Activated gamma-delta T cell treated with anti-CD3 and anti-CD28 coated beads, Interleukin-2, amount 50 U/mL, for 16 hours (primary cell): ENCODE measurements at regions not wholly inside any gene's neighbourhood (a gene's known extent, or its start where the extent isn't known, plus 50 kb on each side); places are given as distances from the start of the nearest gene placed in this dataset.

Source experiments
- DNase-seq: peaks from one replicate; pipeline ENCODE4 v3.0.0-alpha.2; 2020; ENCODE audit warnings: low read depth

DNA sequence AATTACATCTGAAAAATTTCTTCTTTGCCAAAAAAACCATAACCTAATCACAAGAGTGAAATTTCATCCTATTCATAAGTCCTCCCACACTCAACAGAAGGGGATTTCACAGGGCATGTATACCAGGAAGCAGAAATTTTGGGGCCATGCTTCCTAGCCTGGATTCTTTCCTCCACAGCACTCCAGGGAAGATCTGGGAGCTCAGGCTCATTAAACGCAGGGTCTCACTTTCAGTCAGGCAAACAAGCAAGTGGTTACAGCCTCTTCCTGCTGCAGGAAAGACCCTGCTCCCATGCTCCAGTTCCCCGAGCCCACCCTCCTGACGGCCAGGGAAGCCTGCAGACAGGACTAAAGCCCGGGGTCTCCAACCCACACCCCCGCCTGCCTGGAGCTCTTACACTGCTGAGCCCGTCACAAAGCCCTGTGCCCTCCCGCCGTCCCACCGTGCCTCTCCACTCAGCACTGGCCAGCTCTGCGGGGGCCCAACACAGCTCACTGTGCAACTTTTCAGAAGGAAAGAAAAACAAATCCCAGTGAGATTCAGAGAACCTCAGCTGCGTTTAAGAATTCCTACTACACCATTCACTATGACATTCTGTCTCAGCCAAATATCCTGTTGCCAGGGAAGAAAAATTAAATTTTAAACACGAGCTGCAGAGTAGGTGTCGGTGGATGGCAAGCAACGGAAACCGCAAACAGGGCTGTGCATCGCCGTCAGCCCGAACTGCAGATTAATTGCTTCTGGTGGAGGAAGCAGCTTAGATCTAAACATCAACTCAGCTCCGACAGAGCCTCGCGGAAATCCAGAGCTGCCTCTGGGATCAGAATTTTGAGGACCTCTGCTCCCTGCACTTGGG is 106.7 kb upstream of the SFSWAP start:
- DNase-seq = no peak

DNA sequence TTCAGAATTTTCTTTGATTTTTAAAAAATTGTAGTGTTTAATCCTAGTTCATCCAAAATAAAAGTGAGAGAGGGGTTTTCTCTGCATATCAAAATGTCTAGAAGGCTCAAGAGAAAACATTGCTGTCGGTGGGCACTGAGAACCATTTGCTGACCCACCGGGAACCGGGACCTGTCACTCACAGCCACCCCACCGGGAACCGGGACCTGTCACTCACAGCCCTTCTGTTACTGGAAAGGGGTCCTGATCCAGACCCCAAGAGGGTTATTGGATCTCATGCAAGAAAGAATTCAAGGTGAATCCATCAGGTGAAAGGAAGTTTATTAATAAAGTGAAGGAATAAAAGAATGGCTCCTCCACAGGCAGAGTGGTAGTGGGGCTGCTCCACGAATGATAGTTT is 106.0 kb upstream of the SFSWAP start:
- no peak for DNase-seq

DNA sequence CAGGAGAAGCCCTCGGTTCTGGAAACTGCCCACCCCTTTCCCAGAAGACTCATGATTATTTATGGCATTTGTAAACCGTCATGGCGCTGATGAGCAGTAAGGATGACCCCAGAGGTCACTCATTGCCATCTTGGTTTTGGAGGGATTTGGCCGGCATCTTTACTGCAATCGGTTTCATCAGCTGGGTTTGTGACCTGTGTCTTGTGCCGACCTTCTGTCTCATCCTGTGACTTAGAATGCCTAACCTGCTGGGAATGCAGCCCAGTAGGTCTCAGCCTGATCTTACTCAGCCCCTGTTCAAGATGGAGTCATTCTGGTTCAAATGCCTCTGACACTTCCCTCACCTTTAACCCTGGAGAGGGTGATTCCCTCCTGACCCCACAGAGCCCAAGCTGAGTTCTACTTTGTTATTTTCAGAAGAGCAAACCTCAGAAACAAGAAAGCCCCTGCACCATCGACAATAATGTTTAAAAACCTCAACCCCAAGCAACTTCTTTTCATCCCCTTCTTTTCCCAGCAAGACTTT is 105.5 kb upstream of the SFSWAP start:
- no peak for DNase-seq

DNA sequence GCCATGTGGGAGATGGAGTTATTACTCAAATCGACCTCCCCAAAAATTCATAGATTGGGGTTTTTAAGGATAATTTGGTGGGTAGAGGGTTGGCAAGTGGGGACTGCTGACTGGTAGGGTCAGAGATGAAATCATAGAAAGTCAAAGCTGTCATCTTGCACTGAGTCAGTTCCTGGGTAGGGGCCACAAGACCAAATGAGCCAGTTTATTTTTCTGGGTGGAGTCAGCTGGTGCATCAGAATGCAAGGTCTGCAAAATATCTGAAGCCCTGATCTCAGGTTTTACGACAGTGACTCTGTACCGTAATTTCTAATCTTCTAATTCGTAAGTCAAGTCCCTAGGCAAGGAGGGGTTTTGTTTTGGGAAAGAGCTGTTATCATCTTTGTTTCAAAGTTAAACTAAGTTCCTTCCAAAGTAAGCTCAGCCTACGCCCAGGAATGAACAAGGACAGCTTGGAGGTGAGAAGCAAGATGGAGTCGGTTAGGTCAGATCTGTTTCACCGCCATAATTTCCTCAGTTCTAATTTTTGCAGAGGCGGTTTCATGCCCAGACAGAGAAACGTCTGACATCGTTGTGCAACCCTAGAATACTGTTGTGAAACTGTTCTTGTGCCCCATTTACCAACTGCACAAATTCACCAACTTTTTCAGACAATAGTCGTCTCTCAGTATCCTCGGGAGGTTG is 104.5 kb upstream of the SFSWAP start:
- DNase-seq = no peak

DNA sequence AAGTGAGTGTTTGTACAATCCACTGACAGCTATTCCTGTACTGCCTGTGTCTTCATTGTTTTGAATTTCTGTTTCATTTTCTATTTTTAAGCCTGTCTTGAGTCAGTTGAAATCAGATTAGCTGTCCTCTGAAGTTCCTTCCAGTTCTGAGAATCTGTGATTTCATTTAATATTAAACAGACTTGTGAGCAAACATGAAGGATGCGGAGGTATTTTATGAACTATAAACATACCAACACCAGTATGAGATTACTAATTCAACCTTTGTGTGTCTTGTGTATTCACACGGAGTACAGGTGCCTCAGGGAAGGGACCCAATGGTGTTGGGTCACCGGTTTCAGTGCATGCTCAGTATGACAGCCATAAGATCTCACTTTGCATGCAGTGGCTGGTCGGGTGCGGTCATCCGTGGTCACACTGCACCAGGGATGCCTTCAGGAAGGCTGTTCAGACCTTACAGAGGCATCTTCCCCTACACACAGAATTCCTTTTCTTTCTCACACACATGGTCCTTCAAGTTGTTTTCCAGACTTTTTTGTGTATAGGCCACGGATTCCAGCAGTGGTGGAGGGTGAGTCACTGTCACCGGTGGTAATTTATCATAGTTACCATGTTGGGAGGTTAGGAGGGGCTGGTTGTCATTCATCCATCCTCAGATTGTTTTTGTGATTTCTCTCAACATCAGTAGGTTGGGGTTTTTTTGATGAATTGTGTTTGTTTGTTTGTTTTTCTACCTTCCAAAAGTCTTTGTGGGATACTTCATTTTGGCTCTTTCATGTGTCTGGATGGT is 103.0 kb upstream of the SFSWAP start:
- no peak for DNase-seq

DNA sequence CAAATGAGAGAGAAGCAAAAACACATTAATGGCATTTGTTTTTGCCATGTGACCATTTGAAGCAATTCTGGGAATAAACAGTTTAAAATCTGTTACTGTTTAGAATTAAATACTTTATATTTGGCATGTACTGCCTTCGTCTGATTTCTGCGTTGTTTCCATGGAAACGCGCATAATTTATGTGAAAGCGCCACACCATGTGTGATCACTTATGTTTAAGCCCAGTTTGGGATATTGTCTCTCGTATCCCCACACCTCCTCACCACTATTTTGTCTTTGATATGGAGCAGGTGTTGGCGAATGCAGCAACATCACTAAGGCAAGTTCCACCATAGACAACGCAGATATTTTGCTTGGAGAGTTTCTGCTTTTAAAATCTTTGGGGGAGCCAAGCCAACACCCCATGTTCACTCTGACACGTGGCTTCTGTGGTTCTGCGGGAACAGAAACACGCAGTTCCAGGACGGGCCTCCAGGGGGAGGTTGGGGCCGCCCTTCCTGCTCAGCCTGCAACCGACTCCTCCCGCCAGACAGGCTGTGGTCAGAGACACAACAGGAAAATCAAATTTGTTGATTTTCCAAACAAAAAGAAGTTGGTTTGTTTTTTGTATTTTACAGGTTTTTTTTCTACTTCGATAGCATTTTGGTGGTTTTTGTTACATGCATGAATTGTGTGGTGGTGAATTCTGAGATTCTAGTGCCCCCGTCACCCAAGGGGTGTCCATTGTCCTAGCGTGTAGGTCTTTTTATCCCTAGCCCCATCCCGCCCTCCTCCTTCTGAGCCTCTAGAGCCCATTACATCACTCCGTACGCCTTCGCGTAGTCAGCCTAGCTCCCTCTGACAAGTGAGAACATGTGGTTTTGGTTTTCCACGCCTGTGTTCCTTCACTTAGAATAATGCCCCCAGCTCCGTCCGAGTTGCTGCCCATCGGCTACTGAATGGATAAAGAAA is 101.9 kb upstream of the SFSWAP start:
- DNase-seq = peak; percentile 20

DNA sequence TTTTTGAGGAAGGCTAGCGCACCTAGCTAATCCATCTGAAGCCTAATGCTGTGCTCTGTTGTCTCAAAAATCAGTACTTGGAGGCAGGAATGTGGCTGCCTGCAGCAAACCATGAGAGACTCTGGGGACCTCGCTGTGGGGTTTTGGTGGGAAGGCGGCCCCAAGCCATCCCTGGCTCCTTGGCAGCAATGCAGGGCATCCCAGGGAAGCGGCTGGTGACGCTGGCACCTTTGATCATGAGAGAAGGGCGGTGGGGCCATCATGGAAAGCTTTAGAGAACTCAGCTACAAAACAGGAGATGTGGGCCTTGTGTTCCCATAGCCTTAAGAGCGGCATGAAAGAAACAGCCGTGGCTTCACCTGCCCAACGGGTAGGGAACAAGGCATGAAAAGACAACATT is 101.1 kb upstream of the SFSWAP start:
- DNase-seq = no peak

DNA sequence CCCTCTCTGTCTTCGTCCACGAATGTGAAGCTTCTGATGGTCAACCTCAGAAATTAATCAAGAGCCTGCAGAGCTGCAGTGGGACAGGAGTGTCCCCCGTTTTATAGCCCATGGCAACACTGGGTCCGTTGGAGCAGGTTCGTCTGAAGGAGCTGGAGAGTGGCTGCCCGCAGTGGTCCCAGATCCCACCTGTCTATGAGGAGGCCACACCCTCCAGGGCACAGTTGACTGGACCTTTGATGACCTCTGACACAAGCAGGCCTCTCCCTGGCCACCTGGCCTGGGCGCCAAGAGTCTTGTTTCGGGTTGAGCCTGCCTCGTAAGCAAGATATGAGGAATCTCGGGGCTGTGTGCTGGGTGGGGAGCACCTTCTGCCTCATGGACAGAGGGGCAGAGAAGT is 100.7 kb upstream of the SFSWAP start:
- no peak for DNase-seq

DNA sequence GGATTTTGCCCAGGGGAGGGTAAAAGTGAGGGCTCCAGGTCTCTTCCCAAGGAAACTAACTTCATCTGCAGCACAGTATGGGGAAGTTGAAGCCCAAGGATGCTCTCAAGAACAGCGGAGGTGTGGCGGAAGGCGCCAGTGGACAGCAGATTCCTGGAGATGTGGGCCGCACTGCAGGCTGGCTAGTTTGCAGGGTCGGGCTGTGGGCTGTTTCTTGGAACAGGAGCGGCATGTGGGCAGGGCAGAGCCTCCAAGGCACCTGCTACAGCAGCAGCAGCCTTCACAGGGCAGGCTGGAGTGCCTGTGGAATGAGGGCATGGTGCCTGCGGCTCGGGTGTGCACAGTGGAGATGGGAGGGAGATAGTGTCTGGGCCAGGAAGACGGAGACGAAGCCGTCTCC is 100.0 kb upstream of the SFSWAP start:
- DNase-seq = no peak

DNA sequence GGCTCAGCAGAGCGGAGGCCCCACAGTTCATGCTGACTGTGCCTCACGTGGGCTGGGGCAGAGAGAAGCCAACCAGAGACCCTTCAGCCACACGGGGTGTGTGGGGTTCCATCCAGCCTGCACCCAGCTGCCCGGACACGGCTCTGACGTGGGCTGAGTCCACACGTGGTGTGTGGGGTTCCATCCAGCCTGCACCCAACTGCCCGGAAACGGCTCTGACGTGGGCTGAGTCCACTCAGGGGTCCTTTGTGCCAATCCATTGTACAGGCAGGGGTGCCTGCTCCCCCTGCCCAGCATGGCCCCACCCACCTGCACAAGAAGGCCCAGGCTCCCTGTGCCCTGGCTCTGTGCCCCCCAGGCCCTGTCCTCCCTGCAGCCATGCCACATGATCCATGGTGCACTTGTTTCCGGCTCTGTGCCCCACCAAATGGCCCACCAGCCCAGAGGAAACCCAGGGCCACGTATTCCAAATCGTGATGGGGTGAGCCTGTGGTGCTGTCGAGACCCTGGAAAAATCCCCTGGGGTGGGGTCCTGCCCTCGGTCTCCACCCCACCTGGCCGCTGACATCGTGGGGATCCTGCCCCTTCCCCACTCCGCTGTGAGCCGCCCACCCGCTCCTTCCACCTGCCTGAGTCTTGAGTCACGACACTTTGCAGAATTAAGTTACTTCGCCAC is 99.3 kb upstream of the SFSWAP start:
- DNase-seq = no peak

DNA sequence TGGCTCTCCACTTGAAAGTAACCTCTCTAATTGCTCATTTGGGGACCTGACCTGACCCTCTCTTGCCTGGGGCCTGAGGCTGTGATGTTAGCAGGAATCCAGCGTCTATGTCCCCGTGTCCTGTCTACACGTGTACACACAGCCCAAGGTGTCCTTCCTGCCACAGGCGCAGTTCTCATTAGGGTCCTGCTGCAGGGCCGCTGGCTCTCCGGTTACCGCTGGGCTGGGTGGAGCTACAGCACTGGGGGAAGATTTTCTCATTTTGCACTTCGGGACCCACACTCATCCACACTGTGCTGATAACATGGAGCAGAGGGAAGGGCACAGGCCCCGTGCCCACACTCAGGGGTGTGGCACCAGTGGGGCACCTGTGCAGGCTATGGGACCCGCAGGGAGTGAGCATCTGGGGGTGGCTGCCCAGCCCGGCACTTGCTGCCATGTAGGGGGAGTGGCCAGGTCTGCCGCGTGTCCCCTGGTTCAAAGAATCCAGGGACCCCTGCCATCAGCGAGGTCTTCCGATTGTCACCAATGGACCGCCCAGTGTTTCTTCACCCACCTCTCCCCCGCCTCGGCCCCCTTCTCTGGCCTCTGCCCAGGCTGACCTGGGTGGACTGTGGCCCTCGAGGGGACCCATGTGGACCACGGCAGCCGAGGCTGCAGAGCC is 98.7 kb upstream of the SFSWAP start:
- no peak for DNase-seq

DNA sequence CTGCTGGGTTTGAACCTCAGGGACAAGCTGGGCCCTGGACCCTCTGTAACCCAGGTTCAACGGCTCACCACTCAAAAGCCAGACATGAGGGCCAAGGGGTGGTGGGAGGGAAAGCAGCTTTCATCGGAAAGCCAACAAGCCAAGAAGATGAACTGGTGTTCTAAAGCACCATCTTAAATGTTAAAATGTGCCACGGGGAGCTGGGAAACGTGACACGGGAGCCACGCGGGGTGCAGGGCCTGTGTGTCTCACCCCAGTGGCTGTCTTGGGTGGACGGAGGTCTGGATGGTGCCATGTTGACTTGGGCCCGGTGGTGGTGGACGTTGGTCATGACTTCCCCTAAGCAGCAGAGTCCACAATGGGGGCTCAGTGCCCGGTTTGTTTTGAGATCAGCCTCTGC is 97.7 kb upstream of the SFSWAP start:
- no peak for DNase-seq

DNA sequence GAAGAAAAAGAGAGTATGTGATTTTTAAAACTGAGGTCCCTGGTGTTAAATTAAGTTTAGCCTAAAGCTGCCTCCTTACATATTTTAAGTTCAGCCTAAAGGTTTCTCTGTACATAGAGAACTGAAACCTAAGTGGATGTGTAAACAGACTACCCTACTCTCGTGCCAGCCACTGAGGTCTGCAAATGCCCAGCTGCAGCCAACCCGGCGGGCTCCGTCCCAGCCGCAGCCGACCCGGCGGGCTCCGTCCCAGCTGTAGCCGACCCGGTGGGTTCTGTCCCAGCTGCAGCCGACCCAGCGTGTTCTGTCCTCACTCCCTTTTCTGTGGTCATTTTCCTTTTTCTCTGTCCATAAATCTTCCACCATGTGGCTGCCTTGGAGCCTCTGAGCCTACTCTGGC is 97.2 kb upstream of the SFSWAP start:
- no peak for DNase-seq

DNA sequence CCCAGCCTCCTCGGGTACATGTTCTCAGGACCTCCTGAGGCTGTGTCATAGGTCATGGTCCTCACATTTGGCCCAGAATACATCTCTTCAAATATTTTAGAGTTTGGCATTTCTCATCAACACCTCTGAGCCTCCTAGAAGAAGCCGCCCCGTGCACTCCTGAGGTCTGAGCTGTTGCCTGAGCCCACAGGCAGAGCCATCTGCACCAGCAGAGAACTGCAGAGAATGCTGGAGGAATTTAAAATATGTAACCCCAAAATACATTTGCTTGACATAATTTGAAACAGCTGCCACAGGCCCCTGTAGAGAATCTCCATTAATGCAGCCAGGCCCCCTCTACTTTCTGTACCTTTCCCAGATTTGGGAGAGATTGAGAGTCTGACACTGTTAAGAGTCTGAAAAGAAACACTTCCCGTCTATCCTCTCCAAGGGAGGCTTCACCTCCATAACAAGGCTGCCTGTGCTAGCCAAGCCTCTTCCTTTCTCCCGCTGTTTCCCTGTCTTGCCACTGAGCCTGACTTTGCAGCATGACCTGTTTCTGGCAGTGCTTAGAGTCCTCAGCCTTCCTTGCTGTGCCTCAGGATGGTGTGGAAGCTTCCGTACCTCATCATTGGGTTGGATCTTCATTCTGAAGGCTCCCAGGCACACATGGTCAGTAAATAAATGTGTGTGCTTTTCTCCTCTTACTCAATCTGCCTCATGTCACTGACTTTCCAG is 95.4 kb upstream of the SFSWAP start:
- DNase-seq = no peak

DNA sequence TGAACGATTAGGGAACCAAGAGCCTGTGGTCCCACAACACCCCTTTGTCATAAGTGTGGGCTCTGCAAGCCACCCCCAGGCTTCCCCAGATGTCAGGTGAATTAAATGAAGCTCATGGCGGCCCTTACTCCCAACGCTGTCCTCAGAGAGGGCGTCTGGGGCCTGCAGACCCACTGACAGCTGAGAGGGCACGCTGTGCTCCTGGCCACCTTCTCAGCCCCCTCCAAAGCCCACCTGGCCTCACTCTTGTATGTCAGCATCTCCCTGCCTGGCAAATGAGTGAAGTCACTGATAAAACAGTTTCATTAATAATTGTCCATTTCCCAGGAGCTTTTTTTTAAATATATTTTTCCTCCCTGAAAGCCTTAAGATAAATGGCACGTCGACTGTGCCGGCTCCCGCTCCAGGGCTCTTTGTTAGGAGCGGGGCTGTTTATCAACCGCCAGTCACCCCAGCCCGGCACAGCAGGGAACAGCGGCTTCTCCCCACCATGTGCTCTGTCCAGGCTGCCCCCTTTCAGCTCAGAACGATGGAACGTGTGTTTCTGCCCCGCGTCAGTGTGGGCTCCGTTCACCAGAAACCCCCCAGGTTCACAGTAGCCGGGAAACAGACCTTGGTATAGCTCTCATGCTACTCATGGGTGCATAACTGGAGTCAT is 94.7 kb upstream of the SFSWAP start:
- DNase-seq = no peak

DNA sequence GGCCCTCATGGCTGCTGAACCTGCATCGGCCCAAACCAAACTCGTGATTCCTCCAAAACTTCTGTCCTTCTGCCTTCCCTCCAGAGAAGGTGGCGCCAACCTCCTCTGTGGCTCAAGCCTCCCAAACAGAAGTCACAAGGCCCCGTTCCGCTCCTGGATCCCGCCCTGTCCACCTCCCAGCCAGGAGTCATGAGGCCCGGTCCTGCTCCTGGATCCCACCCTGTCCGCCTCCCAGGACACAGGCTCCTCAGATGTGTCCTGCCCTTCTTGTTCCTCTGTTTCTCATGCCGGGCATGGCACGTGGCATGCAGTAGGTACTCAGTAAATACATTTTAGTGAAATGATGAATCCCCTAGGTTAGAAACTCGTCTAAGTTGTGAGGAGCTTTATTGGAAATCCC is 94.2 kb upstream of the SFSWAP start:
- no peak for DNase-seq

DNA sequence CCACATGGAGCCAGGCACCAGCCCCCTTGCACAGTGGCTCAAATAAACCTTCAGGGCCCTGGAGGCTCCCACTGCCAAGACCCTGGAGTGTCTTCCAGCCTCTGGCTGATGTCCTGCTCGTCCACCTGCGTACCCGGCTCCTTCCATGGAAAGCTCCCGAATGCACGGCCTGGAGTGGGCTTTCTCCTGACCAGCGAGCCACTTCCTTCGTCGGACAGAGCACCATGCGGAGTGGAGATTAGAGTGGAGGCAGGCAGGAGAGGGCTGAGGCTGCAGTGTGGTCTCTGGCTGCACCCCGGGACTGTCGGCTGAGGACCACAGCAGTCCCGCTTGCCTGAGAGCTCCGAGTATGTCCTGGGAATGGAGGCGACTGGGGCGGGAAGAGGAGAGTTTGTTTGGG is 93.7 kb upstream of the SFSWAP start:
- no peak for DNase-seq

DNA sequence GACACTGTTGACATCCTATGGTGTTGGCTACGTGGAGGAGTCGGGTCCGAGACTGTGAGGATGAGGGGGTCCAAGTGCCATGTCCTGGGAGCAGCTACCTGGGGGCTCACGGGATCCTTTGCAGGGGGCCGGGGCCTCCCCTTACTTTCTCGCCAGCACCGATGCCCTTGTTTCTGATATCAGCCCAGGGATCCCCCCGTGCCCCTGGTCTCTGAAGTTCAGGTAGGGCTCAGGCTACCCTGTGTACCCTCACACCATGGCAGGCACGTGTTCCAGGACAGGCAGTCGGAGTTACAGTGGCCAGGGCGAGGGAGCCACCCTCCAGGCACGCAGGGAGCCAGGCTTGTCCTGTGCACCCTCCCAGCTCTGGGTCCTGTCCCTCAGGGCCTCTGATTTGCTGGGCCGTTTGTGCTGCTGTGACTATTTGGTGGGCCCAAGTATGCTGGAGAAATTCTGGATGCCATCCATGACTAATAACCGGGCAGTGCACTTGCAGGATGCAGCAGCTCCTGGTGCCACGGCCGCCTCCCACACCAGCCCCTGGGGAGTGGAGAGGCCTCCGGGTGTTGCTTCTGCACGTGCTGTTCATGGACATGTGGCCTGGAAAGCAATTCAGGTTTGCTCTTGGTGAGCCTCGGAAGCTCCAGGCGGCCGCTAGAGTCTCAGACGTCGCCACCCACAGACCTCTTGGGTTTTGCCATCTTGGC is 93.1 kb upstream of the SFSWAP start:
- DNase-seq = no peak

DNA sequence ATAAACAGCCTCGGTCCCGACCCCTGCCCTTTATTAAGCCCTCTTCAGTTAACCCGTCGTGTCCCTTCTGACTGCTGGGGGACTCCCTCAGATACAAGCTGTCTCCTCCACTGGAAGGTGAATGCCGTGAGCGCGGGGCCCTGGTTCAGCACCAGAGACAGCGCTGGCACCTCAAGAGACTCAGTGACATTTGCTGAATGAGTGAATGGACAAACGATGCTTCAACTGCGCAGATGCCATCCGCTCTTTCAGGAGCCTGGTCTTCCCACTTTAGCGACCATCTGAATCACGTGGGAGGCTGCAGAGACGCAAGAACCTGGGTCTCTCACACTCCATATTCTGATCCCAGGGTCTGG is 92.6 kb upstream of the SFSWAP start:
- DNase-seq = no peak
